DND-41 (cell line): ENCODE measurements at regions not wholly inside any gene's neighbourhood (a gene's known extent, or its start where the extent isn't known, plus 50 kb on each side); places are given as distances from the start of the nearest gene placed in this dataset.

Experiments used
- CTCF ChIP-seq: IDR thresholded peaks from 2 replicates; pipeline ENCODE4 v1.5.1; 2012; ENCODE audit warnings: borderline replicate concordance, low read length, moderate library complexity, mild to moderate bottlenecking; ENCODE audit not compliant: poor library complexity, severe bottlenecking; ENCODE audit errors: extremely low read depth
- EZH2 ChIP-seq: IDR thresholded peaks from 3 replicates; pipeline ENCODE4 v1.6.1; 2012; ENCODE audit warnings: borderline replicate concordance, low read depth, mild to moderate bottlenecking, moderate library complexity, low read length, inconsistent platforms; ENCODE audit not compliant: severe bottlenecking

GRCh38 chr10:88205842-88206446, 342.5 kb downstream of the PTEN start:
- TF ChIP-seq CTCF (no peak), EZH2 (no peak)
